GM18505 (cell line): ENCODE measurements at regions not wholly inside any gene's neighbourhood (a gene's known extent, or its start where the extent isn't known, plus 50 kb on each side); places are given as distances from the start of the nearest gene placed in this dataset.
A peak's percentile ranks its signal among the peaks of the same experiment; 100 is the strongest.
"Not testable (repeated sequence)": the region's sequence is repeated elsewhere in the genome, so short reads cannot be mapped to it uniquely, and the experiment has no call there.

ENCODE experiments used
- ATAC-seq: cut with Tn5 transposase; IDR thresholded peaks from one replicate; pipeline ENCODE4 v1.9.1; 2021; ENCODE audit not compliant: unreplicated experiment
- POLR2A ChIP-seq: IDR thresholded peaks from 4 replicates; pipeline ENCODE4 v1.6.1; 2011; ENCODE audit warnings: borderline replicate concordance; ENCODE audit not compliant: insufficient read depth, insufficient read length; ENCODE audit errors: extremely low read depth

DNA sequence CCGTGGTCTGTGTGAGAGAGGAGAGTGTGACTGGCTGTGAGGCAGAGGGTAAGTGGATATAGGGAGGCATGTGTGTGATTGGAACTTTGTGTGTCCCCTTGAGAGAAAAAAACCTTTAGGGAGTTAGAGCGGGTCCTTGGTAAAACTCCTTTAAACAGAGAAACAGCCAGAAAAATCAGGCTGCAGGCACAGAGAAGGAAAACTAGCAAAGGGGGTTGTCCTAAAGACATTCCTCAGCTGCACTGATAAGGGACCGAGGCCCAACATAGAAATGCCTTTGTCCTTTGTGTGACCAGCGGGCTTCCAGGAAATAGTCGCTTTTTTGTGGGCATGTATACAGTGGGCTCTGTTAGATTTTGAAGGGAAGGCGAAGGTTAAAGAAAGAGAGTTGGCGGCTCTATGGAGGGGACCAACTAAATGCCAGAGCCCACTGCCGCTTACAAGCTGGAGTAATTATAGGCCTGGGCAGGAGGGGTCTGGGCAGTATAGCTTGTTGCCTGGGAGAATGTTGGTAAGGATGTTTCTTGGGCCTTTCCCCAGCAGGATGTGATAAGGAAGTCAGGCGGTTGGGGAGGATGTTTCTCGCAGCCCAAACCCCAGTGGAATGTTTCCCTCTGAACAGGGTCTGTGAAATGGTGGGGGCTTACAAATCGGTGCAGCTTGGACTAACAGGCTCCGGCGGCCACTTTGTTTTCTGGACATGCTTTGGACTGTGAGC lies 313.7 kb upstream of the ZNF337 start:
- not testable (repeated sequence) for ATAC-seq

- peak; percentile 62 for TF ChIP-seq POLR2A
- not testable (repeated sequence) for ATAC-seq
Observed at GRCh38 chr20:26009402-26010223, 313.0 kb upstream of the ZNF337 start.

DNA sequence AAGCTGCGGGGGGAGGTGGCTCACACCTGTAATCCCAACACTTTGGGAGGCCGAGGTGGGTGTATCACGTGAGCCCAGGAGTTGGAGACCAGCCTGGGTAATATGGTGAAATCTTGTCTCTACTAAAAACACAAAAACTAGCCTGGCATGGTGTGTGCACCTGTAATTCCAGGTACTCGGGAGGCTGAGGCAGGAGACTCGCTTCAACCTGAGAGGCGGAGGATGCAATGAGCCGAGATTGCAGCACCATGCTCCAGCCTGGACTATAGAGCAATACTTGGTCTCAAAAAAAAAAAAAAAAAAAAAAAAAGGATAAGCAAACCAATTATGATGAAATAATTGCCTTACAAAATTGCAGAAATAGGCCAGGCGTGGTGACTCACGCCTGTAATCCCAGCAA lies 311.4 kb upstream of the ZNF337 start:
- ATAC-seq, result not testable (repeated sequence)

DNA sequence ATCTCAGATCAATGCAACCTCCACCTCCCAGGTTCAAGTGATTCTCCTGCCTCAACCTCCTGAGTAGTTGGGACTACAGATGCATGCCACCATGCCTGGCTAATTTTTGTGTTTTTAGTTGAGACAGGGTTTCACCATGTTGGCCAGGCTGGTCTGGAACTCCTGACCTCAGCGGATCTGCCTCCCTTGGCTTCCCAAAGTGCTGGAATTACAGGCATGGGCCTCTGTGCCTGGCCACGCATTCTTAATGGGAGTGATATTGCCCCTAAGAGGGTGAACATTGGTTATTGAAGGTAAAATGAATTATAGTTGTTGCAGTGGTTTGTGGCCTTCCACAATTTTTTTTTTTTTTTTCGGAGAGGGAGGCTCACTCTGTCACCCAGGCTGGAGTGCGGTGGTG lies 309.5 kb upstream of the ZNF337 start:
- ATAC-seq, result not testable (repeated sequence)

DNA sequence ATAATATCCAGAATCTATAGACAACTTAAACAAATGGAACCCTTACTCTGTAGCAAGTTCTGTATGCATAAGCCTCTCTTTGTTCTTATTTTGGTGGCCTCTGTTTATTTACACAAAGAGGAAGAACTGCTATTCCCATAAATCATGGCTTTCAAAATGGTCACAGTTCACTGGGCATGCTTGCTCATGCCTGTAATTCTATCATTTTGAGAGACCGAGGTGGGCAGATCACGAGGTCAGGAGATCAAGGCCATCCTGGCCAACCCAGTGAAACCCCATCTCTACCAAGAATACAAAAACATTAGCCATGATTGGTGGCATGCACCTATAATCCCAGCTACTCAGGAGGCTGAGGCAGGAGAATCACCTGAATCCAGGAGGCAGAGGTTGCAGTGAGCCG lies 307.3 kb upstream of the ZNF337 start:
- ATAC-seq, result not testable (repeated sequence)

- not testable (repeated sequence) for ATAC-seq
Observed at GRCh38 chr20:25997367-25998038, 300.9 kb upstream of the ZNF337 start.

DNA sequence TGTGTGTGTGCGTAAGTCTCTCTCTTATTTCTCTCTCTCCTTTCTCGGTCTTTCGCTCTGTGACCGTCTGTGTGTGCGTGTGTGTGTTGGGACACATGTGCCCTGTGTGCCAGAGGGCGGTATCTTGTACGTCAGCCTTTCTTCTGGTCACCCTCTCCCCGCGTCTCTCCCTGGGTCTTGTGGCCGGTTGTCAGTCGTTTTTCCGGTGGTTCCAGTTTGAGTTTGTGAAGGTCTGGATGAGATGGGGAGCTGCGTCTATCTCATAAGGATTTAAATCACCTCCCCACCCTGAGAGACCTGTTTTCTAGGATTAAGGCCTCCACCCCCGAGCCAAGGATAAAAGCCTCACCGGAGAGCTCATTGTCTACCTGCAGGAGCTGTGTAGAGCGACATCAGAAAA lies 295.5 kb upstream of the ZNF337 start:
- ATAC-seq, result no peak
- no peak for TF ChIP-seq POLR2A

DNA sequence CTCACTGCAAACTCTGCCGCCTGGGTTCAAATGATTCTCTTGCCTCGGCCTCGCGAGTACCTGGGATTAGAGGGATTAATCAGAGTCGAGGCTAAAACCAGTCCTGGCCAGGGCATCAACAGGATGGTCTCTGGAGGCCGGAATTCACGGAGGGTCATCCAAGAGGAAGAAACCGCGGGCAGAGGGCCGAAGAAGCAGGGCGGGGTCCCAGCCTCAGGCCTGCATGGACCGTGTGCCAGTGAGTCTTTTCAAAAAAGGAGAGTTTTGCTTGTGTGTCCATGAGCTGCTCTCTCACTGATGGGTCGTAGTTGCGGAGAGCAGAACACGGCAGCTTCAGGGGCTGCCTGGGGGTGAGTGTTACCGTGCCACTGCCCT lies 295.1 kb upstream of the ZNF337 start:
- no peak for TF ChIP-seq POLR2A
- ATAC-seq, result no peak

- TF ChIP-seq POLR2A, result no peak
- ATAC-seq, result no peak
Observed at GRCh38 chr20:25991051-25991755, 294.6 kb upstream of the ZNF337 start.

DNA sequence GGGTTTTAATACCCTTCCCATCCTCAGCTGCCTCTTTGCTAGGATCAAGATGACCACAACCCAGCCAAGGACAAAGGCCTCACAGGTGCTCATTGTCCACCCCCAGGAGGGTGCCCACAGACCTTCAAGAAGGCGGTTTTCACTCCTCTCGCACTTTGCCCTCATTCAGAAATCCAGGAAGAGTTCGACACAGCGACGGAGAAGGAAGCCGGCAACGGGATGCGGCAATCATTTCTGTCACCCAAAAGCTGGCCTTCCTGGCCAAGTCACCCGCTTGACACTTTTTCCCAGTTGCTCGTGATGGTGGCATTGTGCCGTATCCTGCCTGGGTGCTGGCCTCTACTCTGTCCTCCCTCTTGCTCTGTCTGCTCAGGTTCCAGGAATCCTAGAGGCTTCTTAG lies 293.0 kb upstream of the ZNF337 start:
- ATAC-seq, result not testable (repeated sequence)

- ATAC-seq, result no peak
- TF ChIP-seq POLR2A, result no peak
Observed at GRCh38 chr20:25989196-25989595, 292.5 kb upstream of the ZNF337 start.

DNA sequence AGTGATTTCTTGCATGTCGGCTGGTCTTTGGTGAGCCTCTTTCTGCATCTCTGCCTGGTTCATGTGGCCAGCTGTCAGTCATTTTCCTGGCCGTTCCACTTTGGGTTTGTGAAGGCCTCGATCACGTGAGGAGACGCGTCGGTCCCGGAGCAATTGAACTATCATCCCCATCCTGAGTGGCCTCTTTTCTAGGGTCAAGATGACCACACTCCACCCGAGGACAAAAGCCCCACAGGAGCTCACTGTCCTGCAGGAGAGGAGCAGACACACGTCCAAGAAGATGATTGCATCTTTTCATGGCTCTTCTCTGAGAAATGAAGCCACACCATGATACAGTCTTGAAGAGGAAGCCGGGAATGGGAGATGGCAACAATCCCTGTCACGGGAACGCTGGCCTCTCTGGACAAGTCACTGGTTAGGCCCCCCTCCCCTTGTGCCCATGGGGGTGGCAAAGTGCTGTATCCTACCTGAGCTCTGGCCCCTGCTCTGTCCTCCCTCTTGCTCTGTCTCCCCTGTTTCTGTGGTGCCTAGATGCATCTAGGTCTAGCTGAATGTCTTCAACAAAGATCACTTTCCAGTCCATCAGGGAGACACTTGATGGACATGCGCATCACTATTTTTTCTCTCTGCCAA lies 291.4 kb upstream of the ZNF337 start:
- ATAC-seq, result not testable (repeated sequence)

DNA sequence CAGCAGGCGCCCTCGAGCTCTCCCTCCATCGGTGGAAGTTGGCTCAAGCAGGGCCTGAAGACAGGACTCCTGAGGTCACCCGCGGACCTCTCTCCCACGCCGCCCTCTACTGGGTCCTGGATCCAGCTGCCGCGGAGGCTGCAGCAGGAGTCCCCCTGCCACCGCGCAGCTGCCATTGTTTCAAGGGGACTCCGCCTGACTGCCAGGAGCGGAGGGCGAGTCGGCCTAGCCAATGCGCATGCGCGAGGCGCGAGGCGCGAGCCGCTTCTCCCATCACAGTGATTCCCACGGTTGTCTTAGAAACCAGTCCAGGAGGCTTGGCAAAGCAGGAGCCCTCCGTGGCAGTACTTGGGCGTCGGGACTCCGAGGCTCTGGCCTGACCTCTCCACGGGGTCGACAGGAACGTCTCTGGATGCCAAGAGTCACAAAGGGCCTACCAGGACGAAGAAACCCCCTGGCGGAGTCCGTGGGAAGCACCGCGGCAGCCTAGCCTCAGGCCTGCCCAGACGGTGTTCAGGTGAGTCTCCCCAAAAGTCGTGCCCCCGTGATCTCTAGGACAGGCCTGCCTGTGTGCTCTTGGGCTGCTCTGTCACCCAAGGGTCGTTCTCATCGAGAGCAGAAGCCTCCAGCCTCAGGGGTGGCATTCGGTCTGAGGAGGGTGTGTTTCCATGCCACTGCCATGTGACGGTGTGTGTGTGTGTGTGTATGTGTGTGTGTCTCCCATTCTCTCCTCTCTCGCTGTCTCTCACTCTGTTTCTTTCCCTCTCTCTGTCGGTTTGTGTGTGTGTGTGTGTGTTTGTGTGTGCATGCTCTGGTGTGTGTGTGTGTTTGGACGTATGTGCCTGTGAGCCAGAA lies 290.6 kb upstream of the ZNF337 start:
- peak; percentile 91 for ATAC-seq
- no peak for TF ChIP-seq POLR2A

- no peak for ATAC-seq
- no peak for TF ChIP-seq POLR2A
Observed at GRCh38 chr20:25985597-25985996, 288.9 kb upstream of the ZNF337 start.
